Fibroblast of skin of scalp (primary cell): ENCODE measurements at regions not wholly inside any gene's neighbourhood (a gene's known extent, or its start where the extent isn't known, plus 50 kb on each side); places are given as distances from the start of the nearest gene placed in this dataset.

Source experiments
- DNase-seq: peaks from one replicate; pipeline ENCODE4 v3.0.0-alpha.2; 2013

- no peak for DNase-seq
These were observed 62.2 kb upstream of the TES start for GRCh38 chr7:116148108-116148507.

GRCh38 chr7:116148626-116149025 lies 61.7 kb upstream of the TES start:
- DNase-seq: no peak

GRCh38 chr7:116150588-116150987 lies 59.8 kb upstream of the TES start:
- no peak for DNase-seq

- no peak for DNase-seq
These were observed 58.1 kb upstream of the TES start for GRCh38 chr7:116152276-116152675.

- no peak for DNase-seq
These were observed 57.3 kb upstream of the TES start for GRCh38 chr7:116153050-116153449.

- DNase-seq: no peak
These were observed 50.6 kb upstream of the TES start for GRCh38 chr7:116159711-116160110.
